HCT116 (cell line): ENCODE measurements at regions not wholly inside any gene's neighbourhood (a gene's known extent, or its start where the extent isn't known, plus 50 kb on each side); places are given as distances from the start of the nearest gene placed in this dataset.

ENCODE experiments used
- ATAC-seq: fragments of 200-7000 bp; cut with Tn5 transposase; 2 replicates; pipeline ENCODE4 v1.9.1; 2020; ENCODE audit warnings: mild to moderate bottlenecking, moderate library complexity
- BruUV-seq: library from RNA; stranded (reverse); fragments of 400-500 nt; replicated peaks from 2 replicates; lab custom pipeline; 2021; lab: Mats Ljungman, UMichigan
- CTCF ChIA-PET: fragments of 300-600 bp; sonication (Branson Sonifier 250); formaldehyde crosslinking; loops from one replicate; lab custom pipeline; 2021; ENCODE audit warnings: antibody characterized with exemption; lab: Charles Lee
- POLR2A ChIA-PET: fragments of 300-600, 350-600 bp; sonication (Branson Sonifier 250); formaldehyde crosslinking; loops from one replicate; lab custom pipeline; 2021; ENCODE audit warnings: antibody characterized with exemption; lab: Charles Lee
- RAD21 ChIA-PET, 2 experiments: fragments of 300-600 bp; sonication (Branson Sonifier 250); formaldehyde crosslinking; loops; one replicate each; lab custom pipeline; 2023; ENCODE audit warnings: low total read pairs in 2 of 2; ENCODE audit not compliant: uncharacterized antibody in 2 of 2, unreplicated experiment in 2 of 2, low non-redundant PET in 1 of 2; lab: Charles Lee
- DNase-seq: peaks from one replicate; pipeline ENCODE4 v3.0.0-alpha.2; 2010; ENCODE audit warnings: low read depth, low spot score
- H2AFZ ChIP-seq: fragments of 200-600 bp; shearing (Covaris generic), sonication (generic); 2 replicates; pipeline ENCODE4 v1.6.1; 2017; ENCODE audit warnings: low read depth, mixed run types, mixed read lengths, antibody characterized with exemption, low read length; ENCODE audit not compliant: poor library complexity, severe bottlenecking
- H3K27ac ChIP-seq: 2 replicates; pipeline ENCODE4 v1.5.1; 2012; ENCODE audit warnings: low read depth, low read length
- H3K27me3 ChIP-seq: fragments of 200-600 bp; sonication (generic); 2 replicates; pipeline ENCODE4 v1.6.1; 2016; ENCODE audit warnings: mixed run types, low read length, mixed read lengths; ENCODE audit not compliant: insufficient read depth
- H3K36me3 ChIP-seq, 2 experiments: fragments of 200-500 bp in 1 of 2; fragments of 200-600 bp in 1 of 2; sonication (Bioruptor generic) in 1 of 2; sonication (generic) in 1 of 2; 2 replicates each; pipeline versions ENCODE4 v1.5.1 to v1.6.1; 2014 to 2016; ENCODE audit warnings: low read length in 2 of 2, inconsistent platforms in 1 of 2, mixed read lengths in 1 of 2, mixed run types in 1 of 2; ENCODE audit not compliant: insufficient read depth in 2 of 2, control insufficient read depth in 1 of 2
- H3K4me1 ChIP-seq, 2 experiments: fragments of 200-600 bp in 1 of 2; sonication (generic) in 1 of 2; 2 replicates each; pipeline versions ENCODE4 v1.5.1 to v1.6.1; 2012 to 2017; ENCODE audit warnings: low read length in 2 of 2, inconsistent platforms in 1 of 2, mild to moderate bottlenecking in 1 of 2, mixed read lengths in 1 of 2, mixed run types in 1 of 2, moderate library complexity in 1 of 2; ENCODE audit not compliant: insufficient read depth in 2 of 2, control insufficient read depth in 1 of 2
- H3K4me2 ChIP-seq: fragments of 200-600 bp; sonication (generic); 2 replicates; pipeline ENCODE4 v1.6.1; 2017; ENCODE audit warnings: mixed run types, low read length, mixed read lengths
- H3K4me3 ChIP-seq, 2 experiments: fragments of 200-600 bp in 1 of 2; sonication (generic) in 1 of 2; replicated peaks in 1 of 2; 2 replicates each; pipeline ENCODE4 v1.5.1; 2011 to 2016; ENCODE audit warnings: low read length in 2 of 2, control low read depth in 1 of 2, low read depth in 1 of 2, mild to moderate bottlenecking in 1 of 2, mixed read lengths in 1 of 2, mixed run types in 1 of 2
- H3K79me2 ChIP-seq: fragments of 200-600 bp; sonication (generic); 2 replicates; pipeline ENCODE4 v1.6.1; 2017; ENCODE audit warnings: mild to moderate bottlenecking, mixed run types, low read length, moderate library complexity, mixed read lengths; ENCODE audit not compliant: insufficient read depth
- H3K9ac ChIP-seq: fragments of 200-600 bp; sonication (generic); 2 replicates; pipeline ENCODE4 v1.6.1; 2016; ENCODE audit warnings: low read length, mixed read lengths
- H3K9me2 ChIP-seq: fragments of 200-600 bp; sonication (generic), shearing (Covaris generic); 2 replicates; pipeline ENCODE4 v1.6.1; 2017; ENCODE audit warnings: mixed run types, mild to moderate bottlenecking, moderate library complexity; ENCODE audit not compliant: insufficient read depth
- H3K9me3 ChIP-seq, 2 experiments: fragments of 200-500 bp in 1 of 2; fragments of 200-600 bp in 1 of 2; sonication (Bioruptor generic) in 1 of 2; sonication (generic) in 1 of 2; 2 replicates each; pipeline ENCODE4 v1.6.1; 2014 to 2017; ENCODE audit warnings: low read length in 2 of 2, mixed read lengths in 2 of 2, inconsistent platforms in 1 of 2, low read depth in 1 of 2, mild to moderate bottlenecking in 1 of 2, mixed run types in 1 of 2, moderate library complexity in 1 of 2; ENCODE audit not compliant: control insufficient read depth in 1 of 2, insufficient read depth in 1 of 2
- H4K20me1 ChIP-seq: fragments of 200-600 bp; sonication (generic), shearing (Covaris generic); 2 replicates; pipeline ENCODE4 v1.6.1; 2017; ENCODE audit warnings: mixed run types, mild to moderate bottlenecking, moderate library complexity; ENCODE audit not compliant: insufficient read depth
- CBX3 ChIP-seq: IDR thresholded peaks from 2 replicates; pipeline ENCODE4 v1.6.1; 2012; ENCODE audit warnings: low read depth
- EGR1 ChIP-seq: IDR thresholded peaks from 2 replicates; pipeline ENCODE4 v1.6.1; 2012; ENCODE audit warnings: low read depth
- ELF1 ChIP-seq: IDR thresholded peaks from 2 replicates; pipeline ENCODE4 v1.6.1; 2012; ENCODE audit warnings: low read depth, borderline replicate concordance
- EZH2 ChIP-seq: fragments of 200-600 bp; sonication (generic); IDR thresholded peaks from 2 replicates; pipeline ENCODE4 v1.6.1; 2017; ENCODE audit warnings: antibody characterized with exemption, mixed run types
- EZH2phosphoT487 ChIP-seq: fragments of 200-600 bp; IDR thresholded peaks from 2 replicates; pipeline ENCODE4 v1.6.1; 2018; ENCODE audit warnings: antibody characterized with exemption, borderline replicate concordance
- FOSL1 ChIP-seq: IDR thresholded peaks from 2 replicates; pipeline ENCODE4 v1.6.1; 2012; ENCODE audit warnings: low read depth
- JUND ChIP-seq: IDR thresholded peaks from 2 replicates; pipeline ENCODE4 v1.6.1; 2012
- SIN3A ChIP-seq: IDR thresholded peaks from 2 replicates; pipeline ENCODE4 v1.6.1; 2012; ENCODE audit warnings: low read depth
- SP1 ChIP-seq: IDR thresholded peaks from 2 replicates; pipeline ENCODE4 v1.6.1; 2012; ENCODE audit warnings: low read depth
- SRF ChIP-seq: IDR thresholded peaks from 2 replicates; pipeline ENCODE4 v1.6.1; 2012; ENCODE audit warnings: low read depth
- TCF7L2 ChIP-seq: IDR thresholded peaks from 2 replicates; pipeline ENCODE4 v1.7.0; 2011; ENCODE audit warnings: borderline replicate concordance, inconsistent platforms; ENCODE audit not compliant: insufficient read depth, insufficient read length; ENCODE audit errors: extremely low read depth
- YY1 ChIP-seq: IDR thresholded peaks from 2 replicates; pipeline ENCODE4 v1.6.1; 2011; ENCODE audit warnings: low read length, low read depth, moderate library complexity, mild to moderate bottlenecking; ENCODE audit not compliant: insufficient replicate concordance; ENCODE audit errors: extremely low read depth
- ZBTB33 ChIP-seq: IDR thresholded peaks from 2 replicates; pipeline ENCODE4 v1.6.1; 2011; ENCODE audit warnings: mild to moderate bottlenecking, low read length, moderate library complexity; ENCODE audit not compliant: insufficient replicate concordance; ENCODE audit errors: extremely low read depth
- ZNF274 ChIP-seq: fragments of 200-500 bp; sonication (Bioruptor generic); IDR thresholded peaks from 2 replicates; pipeline ENCODE4 v1.6.1; 2014; ENCODE audit warnings: mild to moderate bottlenecking, low read depth, low read length, inconsistent platforms
- intact Hi-C: fragments of 100-400 bp; cut with micrococcal nuclease; formaldehyde crosslinking; loops from 2 replicates; pipeline ENCODE4 v1.10.0; 2022
- TF ChIP-seq, protein P1 (sequence below): IDR thresholded peaks from 2 replicates; pipeline ENCODE4 v1.6.1; 2012
- TF ChIP-seq, protein P2 (sequence below), 3 experiments: fragments of 200-600 bp in 1 of 3; sonication (generic) in 1 of 3; IDR thresholded peaks in 2 of 3; conservative IDR thresholded peaks in 1 of 3; 2 replicates each; pipeline ENCODE4 v1.5.1; 2012 to 2017; ENCODE audit warnings: low read depth in 2 of 3, low read length in 2 of 3, antibody characterized with exemption in 1 of 3, borderline replicate concordance in 1 of 3, control low read depth in 1 of 3, mild to moderate bottlenecking in 1 of 3, mixed read lengths in 1 of 3, mixed run types in 1 of 3, moderate library complexity in 1 of 3; ENCODE audit not compliant: insufficient read depth in 1 of 3
- TF ChIP-seq, protein P3 (sequence below): IDR thresholded peaks from 2 replicates; pipeline ENCODE4 v1.6.1; 2012

GRCh38 chr9:26606756-26607155, 285.8 kb downstream of the CAAP1 start:
- Histone ChIP-seq H4K20me1 (no peaks in the 10 kb centered on the region), H2AFZ (no peak overlapping the region), H3K4me2 (no peak overlapping the region), H3K27ac (no peak overlapping the region), H3K4me1 (no peaks in the 10 kb centered on the region), H3K9me2 (no peaks in the 10 kb centered on the region), H3K27me3 (no peaks in the 10 kb centered on the region), H3K4me3 (no peak overlapping the region), H3K36me3 (no peaks in the 10 kb centered on the region), H3K9ac (no peak overlapping the region), H3K9me3 (no peaks in the 10 kb centered on the region), H3K79me2 (no peaks in the 10 kb centered on the region)
- ChIA-PET RAD21 (no interaction called here), CTCF (no interaction called here)
- intact Hi-C loops: no loop called here
- ATAC-seq: no peak
- DNase-seq: no peak
- BruUV-seq: no TSS peak
- TF ChIP-seq SRF: no peak
- no peak for TF ChIP-seq ZNF274
- no peak for TF ChIP-seq FOSL1
- no peak for TF ChIP-seq ZBTB33
- TF ChIP-seq, protein P1, sequence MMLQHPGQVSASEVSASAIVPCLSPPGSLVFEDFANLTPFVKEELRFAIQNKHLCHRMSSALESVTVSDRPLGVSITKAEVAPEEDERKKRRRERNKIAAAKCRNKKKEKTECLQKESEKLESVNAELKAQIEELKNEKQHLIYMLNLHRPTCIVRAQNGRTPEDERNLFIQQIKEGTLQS: no peak
- TF ChIP-seq CBX3: no peak
- no peak for TF ChIP-seq TCF7L2
- no peak for TF ChIP-seq YY1
- TF ChIP-seq EZH2: no peak
- TF ChIP-seq ELF1: no peak
- no peak for TF ChIP-seq EZH2phosphoT487
- TF ChIP-seq SP1: no peak
- TF ChIP-seq JUND: no peak
- no peak for TF ChIP-seq SIN3A
- TF ChIP-seq, protein P2, sequence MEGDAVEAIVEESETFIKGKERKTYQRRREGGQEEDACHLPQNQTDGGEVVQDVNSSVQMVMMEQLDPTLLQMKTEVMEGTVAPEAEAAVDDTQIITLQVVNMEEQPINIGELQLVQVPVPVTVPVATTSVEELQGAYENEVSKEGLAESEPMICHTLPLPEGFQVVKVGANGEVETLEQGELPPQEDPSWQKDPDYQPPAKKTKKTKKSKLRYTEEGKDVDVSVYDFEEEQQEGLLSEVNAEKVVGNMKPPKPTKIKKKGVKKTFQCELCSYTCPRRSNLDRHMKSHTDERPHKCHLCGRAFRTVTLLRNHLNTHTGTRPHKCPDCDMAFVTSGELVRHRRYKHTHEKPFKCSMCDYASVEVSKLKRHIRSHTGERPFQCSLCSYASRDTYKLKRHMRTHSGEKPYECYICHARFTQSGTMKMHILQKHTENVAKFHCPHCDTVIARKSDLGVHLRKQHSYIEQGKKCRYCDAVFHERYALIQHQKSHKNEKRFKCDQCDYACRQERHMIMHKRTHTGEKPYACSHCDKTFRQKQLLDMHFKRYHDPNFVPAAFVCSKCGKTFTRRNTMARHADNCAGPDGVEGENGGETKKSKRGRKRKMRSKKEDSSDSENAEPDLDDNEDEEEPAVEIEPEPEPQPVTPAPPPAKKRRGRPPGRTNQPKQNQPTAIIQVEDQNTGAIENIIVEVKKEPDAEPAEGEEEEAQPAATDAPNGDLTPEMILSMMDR (IDR thresholded peaks at IDR 0.05 in 2 of 3, conservative IDR thresholded peaks at IDR 0.05 in 1 of 3; ENCODE audit: borderline replicate concordance in 1 of 3, insufficient read depth in 1 of 3, low read depth in 2 of 3, low read length in 2 of 3): no peak
- TF ChIP-seq, protein P3, sequence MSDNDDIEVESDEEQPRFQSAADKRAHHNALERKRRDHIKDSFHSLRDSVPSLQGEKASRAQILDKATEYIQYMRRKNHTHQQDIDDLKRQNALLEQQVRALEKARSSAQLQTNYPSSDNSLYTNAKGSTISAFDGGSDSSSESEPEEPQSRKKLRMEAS: no peak
- TF ChIP-seq EGR1: no peak
- TF ChIP-seq, all 23 proteins: peak for 0
- POLR2A ChIA-PET: no interaction called here
